Right kidney (tissue), 1 donor: ENCODE measurements at regions not wholly inside any gene's neighbourhood (a gene's known extent, or its start where the extent isn't known, plus 50 kb on each side); places are given as distances from the start of the nearest gene placed in this dataset.

Experiments used
- DNase-seq: peaks from one replicate; pipeline ENCODE4 v3.0.0-alpha.2; 2016

DNA sequence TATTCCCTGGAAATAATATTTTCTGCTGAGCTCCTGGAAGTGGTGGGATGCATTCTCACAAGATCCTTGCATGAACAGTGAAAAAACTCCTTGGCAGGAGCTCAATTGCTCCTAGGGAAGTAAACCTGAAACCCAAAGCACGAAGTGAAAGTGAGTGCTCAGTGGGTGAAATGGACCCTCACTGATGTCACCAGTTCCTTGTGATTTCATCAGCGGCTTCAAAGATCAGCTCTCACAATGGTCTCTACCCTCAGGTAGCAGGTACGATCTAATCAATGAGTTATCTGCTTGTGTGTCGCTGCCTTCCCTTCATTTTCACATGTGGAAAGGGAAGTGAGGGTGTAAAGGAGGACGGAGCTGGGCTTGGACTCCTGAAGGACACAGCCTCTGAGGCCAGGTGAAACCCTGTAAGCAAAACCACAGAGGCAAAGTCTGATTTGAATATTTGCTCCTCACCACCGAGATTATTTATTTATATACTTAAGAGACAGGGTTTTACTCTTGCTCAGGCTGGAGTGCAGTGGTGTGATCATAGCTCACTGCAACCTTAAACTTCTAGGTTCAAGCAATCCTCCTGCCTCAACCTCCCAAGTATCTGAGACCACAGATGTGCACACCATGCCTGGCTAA lies 255.4 kb upstream of the LYZL1 start:
- no peak for DNase-seq

DNA sequence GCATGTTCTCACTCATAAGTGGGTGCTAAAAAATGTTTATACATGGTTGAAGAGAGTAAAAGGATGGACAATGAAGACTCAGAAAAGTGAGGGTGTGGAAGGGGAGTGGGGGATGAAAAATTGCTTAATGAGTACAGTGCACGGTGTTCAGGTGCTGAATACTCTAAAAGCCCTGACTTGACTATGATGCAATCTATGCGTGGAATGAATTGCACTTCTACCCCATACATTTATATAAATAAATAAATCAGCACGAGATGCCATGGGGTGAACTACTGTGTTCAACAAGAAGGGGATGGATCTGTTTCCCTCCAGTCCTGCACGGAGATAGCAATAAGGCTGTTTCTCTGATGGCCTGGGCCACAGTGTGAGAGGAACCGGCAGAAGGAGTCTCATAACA lies 254.3 kb upstream of the LYZL1 start:
- no peak for DNase-seq

DNA sequence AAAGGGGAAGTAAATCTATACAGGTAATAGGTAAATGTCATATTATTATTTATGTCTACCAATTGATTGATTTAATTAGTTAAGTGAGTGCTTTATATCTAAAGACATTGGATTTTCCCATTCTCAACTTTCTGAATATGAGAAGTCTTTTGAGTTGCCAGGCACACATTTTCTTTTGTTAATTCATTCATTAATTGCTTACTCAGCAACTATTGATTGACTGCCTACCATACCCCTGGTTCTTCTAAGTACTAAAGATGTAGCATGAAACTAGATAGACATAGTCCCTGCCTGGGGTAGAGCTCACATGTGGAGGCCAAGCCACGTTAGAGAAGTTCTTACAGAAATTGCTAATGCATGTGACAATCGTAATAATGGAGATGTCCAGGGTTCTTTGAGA lies 253.1 kb upstream of the LYZL1 start:
- no peak for DNase-seq

DNA sequence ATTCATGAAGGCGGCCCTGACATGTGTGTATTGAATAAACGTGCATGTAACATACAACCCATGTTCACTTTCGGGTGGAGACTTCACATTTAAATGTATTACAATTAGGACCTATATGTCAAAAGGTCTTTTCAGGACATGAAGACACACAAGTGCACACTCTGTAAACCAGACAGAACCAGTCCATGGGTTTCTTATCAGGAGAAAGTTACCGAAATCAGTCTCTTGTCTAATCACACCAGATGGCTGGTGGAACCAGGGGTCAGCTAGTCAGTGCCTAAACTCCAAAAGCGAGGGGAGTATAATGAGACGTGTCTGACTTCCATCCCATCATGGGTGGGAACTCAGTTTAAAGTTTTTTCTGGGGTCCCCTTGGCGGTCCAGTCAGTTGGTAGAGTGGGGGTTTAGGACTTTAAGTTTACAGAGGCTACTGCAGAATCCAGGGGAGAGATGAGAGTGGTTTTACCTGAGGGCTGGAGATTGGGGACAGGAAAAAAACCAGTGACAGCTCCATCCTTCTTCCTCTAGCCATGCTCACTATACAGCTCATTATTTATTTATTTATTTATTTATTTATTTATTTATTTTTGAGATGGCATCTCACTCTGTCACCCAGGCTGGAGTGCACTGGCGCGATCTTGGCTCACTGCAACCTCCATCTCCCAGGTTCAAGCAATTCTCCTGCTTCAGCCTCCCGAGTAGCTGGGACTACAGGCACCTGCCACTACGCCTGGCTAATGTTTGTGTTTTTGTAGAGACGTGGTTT lies 251.3 kb upstream of the LYZL1 start:
- DNase-seq = no peak

DNA sequence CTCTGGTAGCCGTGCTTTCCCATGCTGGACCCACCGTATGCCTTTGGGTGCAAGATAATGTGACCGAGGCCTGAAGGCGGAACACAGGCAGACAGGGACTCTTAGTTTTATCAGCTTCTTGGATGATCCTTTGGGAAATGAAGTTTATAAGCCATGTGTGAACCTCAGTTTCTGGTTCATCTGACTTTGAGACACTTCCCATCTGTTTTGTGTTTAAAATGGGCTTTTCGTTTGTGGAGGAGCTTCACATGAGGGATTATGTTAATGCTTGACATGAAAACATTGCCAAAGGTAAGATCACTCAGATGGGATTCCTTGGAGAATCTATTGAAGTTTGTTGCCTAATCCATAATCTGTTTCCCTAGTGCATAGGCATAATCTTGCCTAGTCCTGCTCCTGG lies 249.8 kb upstream of the LYZL1 start:
- no peak for DNase-seq

DNA sequence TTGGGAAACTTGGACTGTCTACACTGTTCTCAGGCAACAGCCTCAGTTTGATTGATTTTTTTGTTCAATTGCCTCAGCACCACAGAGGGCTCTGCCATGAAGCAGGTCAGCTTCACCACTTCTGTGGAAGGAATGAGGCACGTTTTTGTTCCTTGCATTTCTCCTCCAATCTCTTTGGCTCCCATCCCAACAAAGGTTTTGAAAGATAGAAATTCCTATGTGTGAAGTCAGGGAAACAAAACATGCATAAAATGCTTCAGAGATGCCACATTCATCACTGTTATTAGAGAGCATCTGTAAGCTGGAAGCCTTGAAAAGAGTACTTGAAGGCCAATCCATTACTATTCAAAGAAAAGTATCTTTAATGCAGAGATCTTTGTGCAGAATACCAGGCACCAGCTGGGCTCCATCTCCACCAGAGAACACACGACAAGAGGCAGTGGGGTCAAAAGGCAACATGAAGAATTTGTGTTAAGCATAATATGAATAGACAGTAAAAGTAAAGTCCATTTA lies 249.1 kb upstream of the LYZL1 start:
- DNase-seq = no peak

DNA sequence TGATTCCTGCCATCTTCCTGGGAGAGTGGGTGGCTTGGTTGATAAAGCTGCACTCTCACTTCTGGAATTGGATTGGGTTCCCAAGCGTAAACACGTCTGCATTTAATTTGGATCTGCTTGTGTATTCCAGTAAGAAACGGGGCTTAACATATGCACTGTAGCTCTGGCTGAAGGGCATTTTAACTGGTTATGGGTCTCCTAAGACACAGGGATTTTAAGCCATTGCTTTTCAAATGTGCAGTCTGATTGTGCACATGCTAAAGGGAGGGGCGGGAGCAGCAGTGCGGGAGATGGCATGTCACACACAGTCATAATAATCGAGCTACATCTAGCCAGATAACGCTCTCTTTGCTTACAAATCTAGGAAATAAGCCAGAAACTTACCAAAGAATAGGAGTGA lies 247.3 kb upstream of the LYZL1 start:
- no peak for DNase-seq

DNA sequence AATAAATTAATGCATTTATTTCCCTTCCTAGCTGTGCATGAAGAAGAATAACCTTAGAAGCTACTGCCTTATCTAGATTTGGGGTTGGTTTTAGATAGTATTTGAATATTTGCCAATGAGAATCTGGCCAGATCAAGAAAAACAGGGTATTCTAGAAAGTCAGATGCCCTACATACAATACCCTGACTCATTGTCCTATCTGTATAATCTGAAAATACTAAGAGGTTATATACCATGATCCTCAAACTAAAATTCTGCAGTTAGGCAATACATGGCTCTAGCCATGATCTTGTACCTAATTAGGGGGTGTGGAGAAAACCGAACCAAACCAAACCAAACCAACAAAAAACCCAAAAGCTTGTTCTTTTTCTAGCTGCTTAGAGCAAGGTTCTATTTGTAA lies 240.4 kb upstream of the LYZL1 start:
- no peak for DNase-seq

DNA sequence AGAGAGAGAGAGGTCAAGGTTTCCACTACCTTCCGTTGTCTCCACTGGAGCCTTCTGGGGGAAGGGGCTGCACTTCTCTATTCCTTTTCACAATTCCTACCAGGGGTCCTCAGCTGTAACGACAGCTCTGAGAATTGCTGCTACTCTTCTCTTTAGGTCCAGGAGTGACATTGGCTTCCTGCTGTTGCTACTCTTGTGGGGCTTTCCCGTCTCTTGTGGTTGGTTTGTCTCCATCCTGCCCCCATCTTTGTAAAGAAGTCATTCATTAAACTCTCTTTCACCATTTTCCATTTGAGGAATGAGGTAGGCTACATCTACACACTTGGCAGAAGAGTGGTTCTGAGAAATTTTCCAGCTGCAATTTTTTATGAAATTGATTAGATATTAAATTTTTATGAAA lies 238.8 kb upstream of the LYZL1 start:
- DNase-seq = no peak

DNA sequence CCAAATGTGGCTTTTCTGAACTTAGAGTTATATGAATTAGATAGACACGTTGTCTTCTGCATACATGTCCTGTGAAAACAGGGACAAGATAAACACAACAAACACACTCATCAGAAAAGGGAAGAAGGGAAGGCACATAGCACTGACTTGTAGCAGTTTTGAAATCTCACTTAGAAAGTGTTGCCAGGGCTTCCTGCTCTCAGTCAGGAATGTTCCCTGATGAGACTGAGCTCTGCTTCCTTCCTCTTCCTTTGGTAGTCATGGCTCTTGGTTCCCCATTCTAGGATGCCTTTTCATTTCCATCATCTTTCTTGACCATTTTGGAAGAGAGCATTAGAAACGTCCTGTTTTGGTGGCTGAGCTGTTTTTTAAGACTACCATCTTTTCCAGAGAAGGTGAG lies 233.8 kb upstream of the LYZL1 start:
- DNase-seq = no peak

DNA sequence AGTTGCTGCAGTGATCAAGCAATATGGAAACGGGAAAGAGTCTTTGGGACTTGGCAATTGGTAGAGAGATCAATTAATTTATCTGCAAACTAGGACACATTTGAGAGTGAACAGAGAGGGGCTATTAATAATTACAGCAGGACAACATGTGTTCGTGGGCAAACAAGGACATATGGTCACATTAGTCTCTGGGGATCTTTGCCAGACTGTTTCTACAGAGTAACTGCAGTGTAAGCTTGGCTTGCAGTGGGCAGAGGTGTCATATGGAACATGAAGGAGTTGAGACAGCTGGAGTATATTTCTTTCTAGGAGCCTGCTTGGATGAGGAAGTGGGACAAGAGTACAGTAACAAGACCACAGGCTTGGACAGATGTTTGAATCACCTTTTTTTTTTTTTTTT lies 232.1 kb upstream of the LYZL1 start:
- no peak for DNase-seq

DNA sequence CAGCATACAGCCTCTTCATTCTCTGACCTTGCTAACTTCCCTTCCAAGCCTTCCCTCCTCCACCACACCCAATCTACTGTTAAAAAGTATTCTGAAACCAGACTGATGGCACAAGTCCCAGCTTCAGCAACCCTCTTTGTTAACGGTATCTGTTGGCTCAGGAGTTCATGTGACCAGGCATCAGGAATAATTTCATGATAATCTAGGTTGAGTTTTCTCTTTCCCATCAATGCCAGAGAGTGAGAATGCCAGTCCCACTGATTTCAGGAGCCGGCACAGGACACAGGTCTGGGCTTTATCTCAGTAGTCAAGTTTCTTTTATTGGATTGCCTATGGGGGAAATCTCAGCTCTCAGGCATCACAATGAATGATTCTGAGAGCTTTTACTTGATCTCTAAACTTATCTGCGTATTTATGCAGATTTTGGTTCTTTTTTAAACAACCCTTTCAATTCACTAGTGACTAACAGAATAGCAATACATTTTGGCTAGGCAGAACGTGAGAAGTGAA lies 231.0 kb upstream of the LYZL1 start:
- no peak for DNase-seq

DNA sequence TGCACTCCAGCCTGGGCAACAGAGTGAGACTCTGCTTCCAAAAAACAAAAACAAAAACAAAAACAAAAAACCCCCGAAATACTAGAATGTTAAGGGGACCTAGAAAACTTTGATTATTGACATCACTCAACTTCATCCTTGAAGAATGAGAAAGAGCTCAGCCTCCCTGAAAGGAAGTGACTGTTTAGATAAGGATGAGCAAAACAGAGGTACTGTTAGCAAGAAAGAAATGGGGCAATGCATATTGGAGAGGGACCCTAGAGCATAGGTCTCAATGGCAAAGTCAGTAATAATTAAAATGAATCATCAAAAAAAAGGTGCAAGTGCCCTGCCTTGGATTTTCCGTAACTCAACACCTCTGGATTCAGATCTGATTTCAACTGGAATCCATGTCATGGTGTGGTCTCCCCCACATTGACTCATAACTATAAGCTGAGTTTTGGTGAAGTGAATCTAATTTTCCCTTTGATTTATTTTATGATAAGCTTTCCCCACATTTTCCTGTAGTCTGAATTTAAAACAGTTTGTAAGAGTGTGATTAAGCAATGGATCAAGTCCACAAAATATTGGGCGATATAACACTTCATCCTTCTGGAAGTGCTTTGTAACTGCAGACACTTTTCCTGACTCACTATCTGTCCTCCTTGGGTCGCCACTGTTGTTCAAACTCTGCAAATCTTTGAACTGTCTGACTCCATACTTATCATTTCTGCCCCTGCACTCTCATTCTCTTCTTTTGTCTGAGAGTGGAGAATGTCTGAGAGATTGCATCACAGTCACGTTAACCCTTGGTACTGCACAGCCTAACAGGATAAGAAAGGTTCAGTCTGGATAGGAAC lies 224.8 kb upstream of the LYZL1 start:
- DNase-seq = no peak

DNA sequence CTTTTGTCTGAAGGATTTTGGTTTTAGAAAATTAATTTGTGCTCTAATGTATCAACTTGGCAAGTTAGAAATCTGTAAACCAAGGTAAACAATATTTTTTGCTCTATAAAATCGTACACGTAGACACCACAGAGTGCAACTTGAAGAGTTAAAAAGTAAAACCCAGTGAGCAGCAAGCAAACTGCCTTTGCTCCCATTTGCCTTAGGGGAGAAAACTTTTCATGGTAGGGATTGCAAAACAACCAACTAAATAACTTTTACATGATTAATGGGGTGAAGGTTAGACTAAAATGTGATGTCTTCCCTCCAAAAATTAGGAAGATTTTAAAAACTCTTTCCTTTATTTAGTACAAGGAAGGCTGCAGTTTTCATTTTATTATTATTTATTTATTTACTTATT lies 224.2 kb upstream of the LYZL1 start:
- DNase-seq = no peak

DNA sequence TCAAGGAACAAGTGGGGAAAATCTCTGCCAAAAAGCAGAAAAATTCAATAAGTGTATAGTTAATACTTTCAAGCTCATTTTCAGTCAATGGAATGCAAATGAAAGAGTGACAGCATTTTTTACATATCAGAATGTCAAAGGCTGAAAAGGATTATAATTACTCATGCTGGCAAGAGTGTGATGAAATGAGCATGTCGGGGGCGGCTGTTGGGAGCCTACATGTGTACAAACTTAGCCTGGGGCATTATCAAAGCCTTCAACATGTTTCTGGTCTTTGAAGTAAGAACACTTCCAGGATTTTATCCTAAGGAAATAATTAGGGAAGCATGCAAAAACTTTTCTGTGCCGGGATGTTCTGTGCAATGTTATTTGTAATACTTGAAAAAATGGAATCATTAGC lies 221.7 kb upstream of the LYZL1 start:
- no peak for DNase-seq

DNA sequence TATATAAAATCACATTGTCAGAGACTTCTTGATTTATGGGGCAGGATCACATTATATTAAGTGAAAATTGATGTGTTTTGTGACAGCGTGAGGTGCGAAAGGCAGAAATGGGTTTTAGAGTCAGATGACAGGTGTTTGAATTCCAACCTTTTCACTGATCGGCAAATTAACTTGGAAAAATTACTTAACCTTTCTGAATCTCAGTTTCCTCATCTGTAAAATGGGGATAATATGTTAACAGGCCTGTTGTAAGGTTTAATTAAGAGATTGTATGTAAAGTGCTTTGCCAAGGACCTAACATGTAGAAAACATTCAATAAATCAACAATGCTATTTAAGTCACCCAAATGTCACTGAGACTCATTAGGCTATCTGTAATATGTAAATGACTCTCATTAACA lies 221.2 kb upstream of the LYZL1 start:
- DNase-seq = no peak

DNA sequence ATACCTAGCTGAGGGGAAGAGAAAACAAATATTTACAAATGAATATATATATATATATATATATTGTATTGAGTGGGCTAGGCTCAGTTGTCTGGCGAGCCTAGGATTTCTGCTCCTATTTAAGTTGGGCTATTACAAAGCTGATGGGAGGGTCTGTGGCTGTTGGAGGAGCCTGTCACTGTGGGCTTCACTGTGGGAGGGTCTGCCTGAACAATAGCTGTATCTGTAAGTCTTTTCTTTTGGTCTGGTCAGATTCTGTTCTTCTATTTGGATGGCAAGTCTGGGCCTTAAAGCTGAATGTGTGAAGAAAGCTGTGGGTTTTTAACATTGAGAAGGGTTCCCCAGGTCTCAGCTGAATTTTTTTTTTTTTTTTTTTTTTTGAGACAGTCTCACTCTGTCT lies 220.6 kb upstream of the LYZL1 start:
- DNase-seq = no peak

DNA sequence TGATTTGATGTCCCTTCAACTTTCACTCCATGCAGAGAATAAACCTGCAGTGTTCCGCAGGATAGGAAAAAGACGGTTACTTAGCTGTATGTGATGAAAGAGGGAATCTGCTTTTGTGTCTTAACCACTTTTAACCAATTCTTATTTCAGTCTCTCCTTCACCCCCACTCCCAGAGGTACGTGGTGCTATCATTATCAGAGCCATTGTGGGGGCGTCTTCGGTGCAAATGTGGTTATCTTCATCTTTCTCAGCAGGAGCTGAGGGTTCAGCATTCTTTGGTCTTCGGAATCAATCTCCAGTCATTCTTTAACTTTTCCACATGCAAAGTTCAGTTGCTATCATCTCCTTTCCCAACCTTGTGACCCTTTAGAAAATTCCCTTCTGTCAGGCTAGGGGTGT lies 219.9 kb upstream of the LYZL1 start:
- DNase-seq = no peak

DNA sequence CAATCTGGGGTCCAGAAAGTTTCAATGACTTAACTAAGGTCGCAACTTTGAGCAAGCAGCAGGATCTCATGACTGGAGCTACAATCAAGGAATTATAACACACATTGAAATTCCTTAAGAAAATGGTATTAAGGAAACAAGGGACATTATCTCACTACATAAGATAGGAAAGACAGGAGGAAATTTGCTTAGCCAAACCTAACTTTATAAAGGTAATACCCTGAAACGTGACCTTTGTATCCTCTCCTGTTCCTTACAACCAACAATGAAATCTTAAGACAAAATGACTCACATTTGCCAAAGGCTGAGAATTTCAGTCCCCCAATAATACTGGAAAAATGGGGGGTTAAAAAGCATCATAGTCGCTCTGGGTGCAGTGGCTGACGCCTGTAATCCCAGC lies 218.9 kb upstream of the LYZL1 start:
- DNase-seq = no peak

DNA sequence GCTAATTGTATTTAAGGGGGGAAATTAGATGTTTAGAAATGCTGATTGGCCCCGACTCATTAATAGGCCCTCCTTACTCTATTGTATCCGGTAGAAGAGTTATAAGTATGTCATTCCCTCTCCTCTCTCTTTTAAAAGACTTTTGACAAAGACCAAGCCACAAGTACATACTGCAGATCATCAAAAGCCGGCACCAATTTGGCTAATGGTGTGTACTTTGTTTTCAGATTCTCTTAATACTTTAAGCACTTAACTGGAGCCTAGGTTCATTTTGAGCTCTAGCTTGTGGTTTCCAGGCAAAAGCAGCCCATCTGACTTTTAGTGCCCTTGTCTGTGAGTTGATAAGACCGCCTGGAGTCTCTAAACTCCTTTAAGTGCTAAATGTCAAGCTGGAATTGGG lies 210.0 kb upstream of the LYZL1 start:
- no peak for DNase-seq

DNA sequence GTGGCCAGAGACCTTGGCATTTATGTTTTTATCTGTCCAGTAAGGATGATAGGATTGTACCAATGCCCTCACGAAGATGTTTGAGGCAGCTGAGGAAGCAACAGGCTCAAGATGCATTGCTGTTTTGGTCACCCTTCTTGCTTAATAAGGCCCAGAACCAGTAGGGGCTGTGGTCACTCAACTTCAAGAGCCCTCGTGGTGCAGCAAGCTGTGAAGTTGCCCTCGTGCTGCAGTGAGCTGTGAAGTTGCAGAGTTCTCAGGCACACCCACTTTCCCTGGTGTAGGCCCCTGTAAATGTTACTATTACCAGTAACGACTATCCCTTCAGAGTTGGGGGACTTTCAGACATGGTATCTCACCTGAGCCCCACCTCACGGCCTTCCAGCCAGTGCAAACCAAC lies 207.6 kb upstream of the LYZL1 start:
- DNase-seq = no peak

DNA sequence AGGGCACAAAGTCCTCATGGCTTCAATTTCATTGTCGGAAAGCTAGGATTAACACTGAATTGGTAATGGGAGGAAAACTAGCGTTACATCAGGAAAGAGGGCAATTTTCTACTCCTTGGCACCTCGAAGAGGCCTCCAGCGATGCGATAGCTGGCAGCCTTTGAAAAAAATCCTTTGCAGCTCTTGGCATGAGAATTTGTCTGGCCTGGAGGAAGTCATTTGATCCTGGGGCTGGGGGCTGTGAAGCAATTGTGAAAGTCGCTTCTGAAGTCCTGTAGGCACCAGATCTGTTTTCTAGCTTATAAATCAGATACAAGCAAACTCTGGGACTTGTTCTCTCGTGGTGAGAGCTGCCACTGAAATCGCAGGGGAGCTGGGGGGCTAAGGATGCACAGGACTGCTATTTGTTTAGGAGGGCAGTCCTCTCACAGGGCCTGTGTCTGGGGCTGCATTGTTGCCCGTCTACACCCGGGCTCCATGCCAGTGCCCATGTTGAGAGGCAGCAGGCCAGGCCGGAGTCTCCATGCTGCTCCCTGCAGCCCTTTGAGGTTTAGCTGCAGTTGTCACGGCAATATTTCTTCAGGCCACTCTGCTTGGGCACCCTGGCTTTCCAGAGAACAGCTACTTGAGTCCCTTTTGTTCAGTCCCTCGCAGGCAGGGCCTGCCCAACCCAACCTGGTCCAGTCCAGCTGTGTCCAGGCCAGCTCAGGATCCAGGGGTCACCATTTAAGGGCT lies 206.8 kb upstream of the LYZL1 start:
- DNase-seq = peak; percentile 25
